IPS DF 19.7 (cell line): ENCODE measurements at regions not wholly inside any gene's neighbourhood (a gene's known extent, or its start where the extent isn't known, plus 50 kb on each side); places are given as distances from the start of the nearest gene placed in this dataset.
"Not testable (repeated sequence)": the region's sequence is repeated elsewhere in the genome, so short reads cannot be mapped to it uniquely, and the experiment has no call there.

Experiments used
- DNase-seq: peaks from one replicate; pipeline ENCODE4 v3.0.0-alpha.2; 2013; ENCODE audit warnings: low read depth, low spot score

DNA sequence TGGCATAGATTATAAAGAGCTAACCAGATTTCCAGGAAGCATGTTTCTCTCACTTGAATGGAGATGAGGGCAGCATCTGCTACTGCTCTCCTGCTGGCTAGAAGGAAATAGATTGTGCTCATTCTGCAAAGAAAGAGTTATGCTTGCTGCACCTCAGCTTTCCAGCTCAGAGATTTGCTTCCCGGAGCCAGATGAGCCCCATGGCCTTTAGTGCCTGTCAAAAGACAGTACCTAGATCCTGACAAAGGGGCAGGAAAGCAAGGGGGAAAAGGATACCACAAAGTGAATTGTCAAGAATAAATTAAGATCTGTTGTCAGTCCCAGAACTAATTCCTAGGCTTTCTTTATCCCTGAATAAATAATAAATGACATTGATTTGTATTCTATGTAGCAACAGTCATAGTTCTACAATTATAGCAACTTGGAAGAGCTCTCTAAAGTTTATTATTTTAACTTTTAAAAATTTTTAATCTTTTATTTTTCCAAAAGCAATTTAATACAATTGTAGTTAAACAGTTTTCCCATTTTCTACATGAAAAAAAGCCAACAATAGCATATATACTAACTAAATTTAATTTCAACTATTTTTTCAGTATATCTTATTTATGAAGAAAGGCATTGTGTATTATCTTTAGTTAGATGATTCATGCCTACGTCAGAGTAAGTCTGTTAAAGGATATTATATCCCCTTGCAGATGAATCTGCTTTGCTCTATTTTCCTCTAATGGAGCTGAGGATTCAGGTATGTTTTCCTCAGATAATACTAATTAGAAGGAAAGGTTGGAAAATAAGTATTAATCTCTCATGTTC is 306.1 kb upstream of the DDI1 start:
- no peak for DNase-seq

DNA sequence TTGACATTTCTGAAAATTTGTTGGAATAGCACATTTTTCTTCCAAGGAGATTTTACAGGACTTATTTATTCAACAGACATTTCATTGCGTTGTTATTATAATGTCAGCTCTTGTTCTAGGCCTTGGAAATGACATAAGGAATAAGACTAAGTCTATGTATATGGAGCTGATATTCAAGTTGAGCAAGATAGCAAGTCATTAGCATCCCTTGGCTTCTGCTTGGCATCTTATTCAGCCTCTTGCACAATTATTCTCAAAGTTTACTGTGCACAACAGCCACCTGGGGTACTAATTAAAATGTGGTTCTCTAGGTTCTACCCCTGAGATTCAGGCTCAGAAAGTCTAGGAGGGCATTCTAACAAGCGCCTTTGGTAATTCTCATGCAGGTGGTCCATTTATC is 304.8 kb upstream of the DDI1 start:
- DNase-seq = no peak

DNA sequence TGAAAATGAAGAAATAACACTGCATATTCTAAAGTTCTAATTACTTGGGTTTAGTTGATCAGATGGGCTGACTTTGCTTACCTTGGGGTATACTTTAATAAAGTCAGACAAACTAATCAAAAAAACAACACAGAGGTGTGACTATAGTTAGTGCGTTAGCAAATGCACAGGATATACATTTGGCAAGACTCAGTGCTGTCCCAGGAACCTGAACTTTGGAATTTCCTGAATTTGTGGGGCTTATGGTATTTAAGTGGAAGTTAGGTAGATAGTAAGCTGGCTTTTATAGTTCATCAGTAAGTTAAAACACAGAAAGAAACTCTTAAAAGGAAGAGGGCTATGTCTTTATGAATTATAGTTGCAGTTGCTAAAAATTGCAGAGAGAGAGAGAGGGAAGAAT is 302.6 kb upstream of the DDI1 start:
- no peak for DNase-seq

DNA sequence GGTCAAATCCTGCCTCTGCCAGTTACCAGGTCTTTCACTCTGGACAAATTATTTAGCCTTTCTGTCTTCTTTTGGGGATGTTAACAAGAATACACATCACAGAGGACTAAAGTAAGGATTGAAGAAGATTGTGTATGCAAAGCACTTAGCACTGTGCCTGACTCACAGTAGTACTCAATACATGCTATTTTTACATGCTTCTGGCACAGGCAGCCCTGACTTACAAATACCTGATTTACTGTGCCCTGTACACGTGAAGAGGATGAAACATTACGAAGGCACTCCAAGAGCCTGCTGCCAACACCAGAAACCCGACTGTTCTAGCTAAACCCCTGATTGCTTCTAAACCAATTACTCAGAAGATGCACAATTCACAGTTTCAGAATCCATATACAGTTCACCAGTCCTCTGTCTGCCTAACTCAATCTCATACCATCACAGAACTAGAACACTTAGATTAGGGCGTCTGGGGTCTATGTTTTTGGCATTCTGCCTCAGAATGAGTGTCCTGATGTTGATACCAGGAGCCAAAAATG is 300.9 kb upstream of the DDI1 start:
- no peak for DNase-seq

DNA sequence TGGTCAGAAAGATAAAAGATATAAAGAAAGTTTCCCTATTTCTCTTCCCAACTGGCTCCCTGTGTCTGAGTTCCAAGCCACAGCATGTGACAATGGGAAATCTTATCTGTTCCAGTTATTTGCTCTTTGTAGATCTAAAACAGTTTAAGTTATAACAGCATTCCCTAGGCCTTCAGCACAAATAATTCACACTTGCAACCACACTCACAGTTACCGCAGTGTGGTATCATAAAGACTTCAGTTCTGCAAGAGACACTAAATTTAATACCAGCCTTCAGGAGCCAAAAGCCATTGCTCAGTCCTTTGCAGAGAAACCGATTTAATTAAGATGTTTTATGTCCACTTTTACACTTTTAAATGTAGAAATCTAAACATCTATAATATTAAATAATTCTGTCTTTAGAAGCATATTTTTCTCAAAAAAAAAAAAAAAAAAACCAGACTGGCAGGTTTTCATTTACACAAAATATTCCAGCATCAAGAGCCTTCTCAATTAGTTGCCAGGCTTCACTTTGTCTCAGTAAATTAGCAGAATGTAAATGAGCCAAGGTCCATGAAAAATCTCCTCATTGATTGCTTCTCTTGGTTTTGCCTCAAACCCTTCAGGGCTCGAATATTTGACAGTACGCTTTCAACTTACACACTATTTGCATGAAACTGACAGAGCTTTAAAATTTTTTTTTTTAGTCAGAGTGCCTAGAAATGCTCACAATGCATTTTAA is 300.0 kb upstream of the DDI1 start:
- no peak for DNase-seq

DNA sequence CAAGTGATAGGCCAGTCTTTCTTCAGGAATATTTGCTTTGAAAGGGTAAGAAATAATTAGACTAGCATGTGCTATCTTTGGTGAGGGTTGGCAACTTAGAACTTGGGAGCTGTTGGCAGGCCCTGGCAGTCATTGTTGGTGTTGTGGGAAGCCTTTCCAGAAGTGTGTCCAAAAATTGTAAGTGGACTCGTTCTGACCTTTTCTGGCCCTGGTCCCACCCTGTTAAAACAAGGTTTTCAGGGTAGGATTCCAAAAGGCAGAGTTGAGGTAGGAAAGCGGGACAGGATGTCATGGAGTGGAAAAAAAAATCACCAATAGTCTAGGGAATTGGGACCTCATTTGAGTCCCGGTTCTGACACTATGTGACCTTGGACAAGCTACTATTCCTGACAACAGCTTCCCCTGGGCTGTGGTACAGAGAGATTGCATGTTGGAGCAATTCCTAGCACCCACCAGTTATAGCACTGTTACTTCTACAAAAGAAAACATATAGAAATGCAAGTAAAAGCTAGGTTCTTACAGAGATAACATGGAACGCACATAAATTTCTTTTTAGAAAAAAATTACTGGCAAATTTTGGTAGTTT is 299.3 kb upstream of the DDI1 start:
- DNase-seq = no peak

DNA sequence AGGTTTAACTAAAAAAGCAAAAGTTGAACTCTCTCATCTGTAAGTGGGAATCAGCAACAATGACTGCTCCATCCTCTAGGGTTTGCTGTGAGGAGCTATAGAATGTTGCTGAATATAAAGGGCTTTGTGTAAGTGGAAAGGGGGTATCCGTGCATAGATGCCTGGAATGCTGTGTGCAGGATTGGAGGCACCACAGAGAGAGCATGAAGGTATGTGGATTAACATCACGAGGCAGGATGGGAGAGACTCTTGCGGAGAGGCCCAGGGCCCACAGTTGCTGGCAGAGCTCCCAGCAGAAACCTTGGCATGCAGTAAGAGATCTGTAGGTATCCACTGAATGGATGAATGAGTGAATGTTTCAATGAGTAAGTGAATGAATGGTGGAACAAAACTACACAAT is 298.7 kb upstream of the DDI1 start:
- no peak for DNase-seq

DNA sequence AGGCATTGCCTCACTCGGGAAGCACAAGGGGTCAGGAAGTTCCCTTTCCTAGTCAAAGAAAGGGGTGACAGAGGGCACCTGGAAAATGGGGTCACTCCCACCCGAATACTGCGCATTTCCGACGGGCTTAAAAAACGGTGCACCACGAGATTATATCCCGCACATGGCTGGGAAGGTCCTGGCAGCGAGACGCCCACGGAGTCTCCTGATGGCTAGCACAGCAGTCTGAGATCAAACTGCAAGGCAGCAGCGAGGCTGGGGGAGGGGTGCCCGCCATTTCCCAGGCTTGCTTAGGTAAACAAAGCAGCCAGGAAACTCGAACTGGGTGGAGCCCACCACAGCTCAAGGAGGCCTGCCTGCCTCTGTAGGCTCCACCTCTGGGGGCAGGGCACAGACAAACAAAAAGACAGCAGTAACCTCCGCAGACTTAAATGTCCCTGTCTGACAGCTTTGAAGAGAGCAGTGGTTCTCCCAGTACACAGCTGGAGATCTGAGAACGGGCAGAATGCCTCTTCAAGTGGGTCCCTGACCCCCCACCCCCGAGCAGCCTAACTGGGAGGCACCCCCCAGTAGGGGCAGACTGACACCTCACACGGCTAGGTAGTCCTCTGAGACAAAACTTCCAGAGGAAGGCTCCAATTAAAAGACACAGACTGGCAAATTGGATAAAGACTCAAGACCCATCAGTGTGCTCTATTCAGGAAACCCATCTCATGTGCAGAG is 297.2 kb upstream of the DDI1 start:
- not testable (repeated sequence) for DNase-seq

DNA sequence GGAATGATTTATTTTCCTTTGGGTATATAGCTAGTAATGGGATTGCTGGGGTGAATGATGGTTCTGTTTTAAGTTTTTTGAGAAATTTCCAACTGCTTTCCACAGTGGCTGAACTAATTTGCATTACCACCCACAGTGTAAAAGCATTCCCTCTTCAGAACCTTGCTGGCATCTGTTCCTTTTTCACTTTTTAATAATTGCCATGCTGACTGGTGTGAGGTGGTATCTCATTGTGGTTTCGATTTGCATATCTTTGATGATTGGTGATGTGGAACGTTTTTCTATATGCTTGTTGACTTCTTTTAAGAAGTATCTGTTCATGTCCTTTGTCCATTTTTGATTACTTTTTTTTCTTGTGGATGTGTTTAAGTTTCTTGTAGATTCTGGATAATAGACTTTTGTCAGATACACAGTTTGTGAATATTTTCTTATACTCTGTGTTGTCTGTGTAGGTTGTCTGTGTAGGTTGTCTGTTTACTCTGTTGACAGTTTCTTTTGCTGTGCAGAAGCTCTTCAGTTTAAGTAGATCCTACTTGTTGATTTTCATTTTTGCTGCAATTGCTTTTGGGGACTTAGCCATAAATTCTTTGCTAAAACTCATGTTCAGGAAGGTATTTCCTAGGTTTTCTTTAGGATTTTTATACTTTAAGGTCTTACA is 291.8 kb upstream of the DDI1 start:
- no peak for DNase-seq

DNA sequence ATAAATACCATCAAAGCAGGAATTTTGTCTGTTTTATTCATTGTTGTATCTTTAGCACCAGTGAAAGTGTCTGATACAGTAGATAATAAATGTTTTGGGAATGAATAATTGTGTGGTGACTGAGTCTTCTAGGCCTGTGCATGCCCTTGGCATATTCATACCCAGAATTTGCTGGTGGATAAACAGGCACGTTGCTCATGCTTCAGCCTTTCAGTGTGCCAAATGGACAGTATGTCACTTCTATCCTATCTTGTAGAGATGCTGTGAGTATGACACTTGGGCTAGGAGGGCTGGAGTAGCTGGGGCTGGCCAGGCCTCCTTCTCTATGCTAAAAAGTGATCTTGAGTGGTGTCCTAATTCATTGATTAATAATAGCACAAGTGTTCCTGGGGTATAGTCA is 287.3 kb upstream of the DDI1 start:
- no peak for DNase-seq

DNA sequence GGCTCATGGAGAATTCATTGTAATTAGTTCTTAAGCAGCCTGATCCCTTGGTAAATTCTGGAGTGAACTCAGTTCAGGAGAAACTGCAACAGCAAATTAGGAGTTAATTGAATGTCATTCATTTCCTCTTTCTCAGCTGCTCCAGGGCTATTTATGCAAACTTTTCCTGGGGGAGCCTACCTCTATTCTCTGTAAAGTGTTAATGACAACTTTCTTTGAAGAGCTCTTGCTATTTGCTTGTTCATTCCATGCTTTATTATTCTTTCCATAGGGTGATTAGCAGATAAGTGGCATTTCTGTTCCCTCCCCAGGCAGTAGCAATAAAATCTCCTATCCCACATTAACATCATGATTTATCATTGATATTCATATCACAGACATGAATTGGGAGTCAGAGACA is 267.6 kb upstream of the DDI1 start:
- no peak for DNase-seq

DNA sequence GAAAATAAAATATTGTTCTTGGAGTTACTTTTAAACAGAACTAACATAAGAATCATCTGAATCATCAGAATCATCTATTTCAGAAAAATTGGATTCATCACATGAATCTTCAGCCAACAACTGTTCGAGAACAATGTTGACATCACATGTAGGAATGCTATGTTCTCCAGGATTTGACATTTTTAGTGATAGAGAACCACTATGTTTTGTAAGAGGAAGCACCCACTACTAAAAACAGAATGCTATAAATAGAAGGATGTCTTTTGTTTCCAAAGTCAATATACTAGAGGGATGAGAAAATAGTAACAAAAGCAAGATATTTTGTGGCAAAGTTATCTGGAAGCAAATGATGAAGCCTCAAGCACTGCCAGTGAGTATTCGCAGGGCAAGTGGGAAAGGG is 263.4 kb upstream of the DDI1 start:
- DNase-seq = no peak

DNA sequence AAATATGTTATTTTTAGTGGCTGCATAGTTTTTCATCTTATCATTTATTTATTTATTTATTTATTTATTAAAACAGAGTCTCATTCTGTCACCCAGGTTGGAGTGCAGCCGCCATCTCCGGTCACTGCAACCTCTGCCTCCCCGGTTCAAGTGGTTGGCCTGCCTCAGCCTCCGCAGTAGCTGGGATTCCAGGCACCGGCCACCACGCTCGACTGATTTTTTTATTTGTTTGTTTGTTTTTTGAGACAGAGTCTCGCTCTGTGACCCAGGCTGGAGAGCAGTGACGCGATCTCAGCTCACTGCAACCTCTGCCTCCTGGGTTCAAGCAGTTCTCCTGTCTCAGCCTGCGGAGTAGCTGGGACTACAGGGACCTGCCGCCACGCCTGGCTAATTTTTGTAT is 262.9 kb upstream of the DDI1 start:
- no peak for DNase-seq

DNA sequence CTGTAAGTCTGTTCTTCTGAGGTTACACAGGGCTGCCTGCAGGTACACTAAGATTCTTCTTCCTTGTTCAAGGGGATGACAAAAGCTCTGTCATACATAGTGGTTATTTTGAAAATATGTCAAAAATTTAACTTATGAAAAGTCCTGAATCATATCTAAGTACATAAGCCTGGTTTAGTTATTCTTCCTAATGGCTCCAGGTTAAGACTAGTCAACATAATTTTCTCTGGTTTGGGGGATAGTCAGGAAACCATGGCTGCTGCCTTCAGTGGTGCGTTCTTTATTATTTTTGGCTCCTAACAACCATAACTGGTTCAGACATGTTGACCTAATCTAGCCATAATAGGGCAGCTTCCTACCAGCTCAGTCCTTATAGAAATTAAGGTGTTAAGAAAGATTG is 257.4 kb upstream of the DDI1 start:
- DNase-seq = no peak

DNA sequence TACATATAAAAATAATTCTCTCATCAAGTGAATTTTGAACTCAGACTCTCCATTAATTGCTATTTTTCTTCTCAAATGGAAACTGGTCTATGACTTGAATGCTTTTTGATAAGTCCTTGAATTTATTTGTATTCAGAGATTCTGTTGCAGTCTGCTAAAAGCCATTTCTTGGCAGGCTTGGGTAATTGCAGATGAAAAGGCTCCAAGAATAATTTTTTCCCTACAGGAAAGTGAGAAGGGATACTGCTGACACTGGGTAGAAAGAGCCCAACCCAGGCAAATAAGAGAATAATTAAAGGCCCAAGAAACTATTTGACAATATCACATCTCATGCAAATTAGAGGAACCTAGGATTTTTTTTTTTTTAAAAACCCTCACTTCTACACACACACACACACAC is 246.5 kb upstream of the DDI1 start:
- DNase-seq = no peak

DNA sequence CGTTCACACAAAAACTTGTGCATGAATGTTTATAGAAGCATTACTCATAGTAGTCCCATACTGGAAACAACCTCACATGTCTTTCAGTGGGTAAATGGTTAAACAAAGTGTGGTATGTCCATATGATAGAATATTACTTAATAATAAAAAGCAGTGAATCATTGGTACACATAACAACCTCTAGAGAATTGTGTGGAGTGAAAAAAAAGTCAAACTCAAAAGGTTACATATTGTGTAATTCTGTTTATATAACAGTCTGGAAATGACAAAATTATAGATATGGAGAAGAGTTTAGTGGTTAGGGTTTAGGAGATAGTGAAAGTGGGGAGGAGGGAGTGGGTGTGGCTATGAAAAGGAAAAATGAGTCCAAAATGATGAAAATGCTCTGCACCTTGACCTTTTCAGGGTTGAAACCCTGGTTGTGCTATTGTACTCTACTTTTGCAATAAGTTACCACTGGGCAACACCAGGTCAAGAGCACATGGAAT is 243.4 kb upstream of the DDI1 start:
- DNase-seq = no peak

DNA sequence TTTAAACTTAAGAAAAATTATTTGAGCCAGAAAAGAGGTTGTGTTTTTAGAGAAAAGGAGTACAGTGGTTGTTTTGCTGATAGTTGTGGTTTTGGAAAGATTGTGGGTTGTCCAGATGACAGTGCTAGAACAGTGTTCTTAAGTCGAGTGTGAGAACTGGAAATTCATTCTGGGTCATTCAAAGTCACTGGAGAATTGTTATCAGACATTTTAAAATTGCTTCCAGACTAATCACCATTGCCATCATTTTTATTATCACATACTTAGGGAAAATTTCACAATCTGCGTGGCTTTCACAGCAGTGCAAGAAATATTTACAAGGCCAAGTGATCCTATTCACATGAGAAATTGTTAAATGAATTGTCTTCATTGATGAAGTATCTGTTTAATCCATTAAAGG is 242.2 kb upstream of the DDI1 start:
- DNase-seq = no peak

DNA sequence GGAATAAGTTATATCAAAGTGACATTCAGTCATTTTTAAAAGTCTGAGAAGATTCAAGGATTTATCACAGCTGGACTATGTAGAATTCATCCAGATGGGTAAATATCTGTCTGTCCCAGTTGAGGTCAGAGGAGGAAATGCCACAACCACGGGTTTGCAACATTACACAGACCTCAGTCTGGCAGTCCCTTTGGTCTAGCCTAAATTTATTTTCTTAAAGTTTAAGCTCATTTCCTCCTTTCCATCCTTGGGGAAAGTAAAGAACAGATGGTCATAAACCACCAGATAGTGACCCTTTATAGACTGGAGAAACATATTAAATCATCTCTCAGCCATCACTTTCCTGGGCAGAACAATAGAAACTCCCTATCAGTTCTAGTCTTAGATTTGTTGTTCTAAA is 238.4 kb upstream of the DDI1 start:
- no peak for DNase-seq

DNA sequence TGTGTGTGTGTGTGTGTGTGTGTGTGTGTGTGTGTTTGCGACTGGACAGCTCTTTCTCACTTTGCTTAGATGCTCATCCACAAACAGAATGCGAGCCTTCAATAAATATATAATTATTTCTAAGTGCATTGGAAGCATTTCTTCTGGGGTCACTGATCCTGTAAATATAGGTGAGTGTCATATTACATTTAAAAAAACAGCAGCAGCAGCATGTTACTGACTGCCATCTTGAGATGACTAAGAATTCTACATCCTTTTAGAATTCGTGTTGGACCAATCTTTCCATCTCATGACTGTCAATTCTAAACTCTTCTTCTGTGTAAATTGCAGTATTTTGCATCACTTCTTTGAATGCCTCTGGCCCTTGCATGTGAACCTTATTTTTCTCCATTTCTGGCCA is 238.0 kb upstream of the DDI1 start:
- DNase-seq = no peak

DNA sequence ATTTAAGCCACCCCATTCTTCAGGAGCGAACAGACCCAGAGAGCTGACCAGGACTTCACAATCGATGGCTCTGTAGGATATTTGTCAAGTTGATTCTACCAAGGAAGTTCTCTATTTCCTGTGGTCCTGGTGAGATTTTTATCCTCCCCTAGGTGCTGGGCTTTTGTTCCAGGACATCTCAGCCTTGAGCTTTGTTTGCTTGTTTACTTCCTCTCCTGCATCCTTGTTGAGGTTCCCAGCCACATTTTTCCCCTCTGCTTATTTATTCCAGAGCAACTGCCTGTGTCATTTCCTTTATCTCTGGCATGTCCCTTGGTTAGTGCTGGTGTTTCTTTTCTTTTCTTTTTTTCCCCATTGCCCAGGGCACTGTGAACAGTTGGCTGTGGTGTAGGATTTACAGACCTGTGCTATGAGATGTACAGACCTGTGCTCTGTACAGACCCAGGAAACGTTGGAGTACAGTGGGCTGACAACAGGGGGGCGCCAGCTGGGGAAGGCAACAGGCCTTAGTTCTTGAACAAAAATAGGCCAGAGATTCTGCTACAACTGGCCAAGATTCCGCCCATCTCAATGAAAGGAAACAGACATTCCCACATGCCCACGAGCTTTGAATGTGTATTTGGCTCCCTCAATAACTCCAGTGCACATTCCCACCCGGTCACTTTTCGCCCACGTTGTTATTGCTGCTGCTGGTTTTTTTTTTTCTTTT is 235.9 kb upstream of the DDI1 start:
- no peak for DNase-seq

DNA sequence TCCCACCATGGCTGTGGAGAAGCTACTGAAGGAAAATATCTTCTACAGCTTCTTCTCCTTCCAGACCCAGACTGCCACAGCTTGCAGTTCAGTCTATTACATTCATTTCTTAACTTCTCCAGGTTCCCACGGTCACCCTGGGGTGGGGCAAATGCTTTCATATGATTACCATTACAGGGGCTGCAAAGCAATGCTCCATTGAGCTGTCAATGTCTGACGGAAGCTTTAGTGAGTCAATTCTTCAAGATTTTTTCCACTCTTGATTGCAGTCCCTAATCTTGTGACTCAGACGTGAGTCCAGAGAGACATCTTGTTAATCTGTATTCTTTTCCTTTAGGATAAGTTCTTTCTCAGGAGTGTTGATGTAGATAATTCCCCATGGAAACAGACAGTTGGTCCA is 233.4 kb upstream of the DDI1 start:
- DNase-seq = no peak
